GM23338 (cell line): ENCODE measurements at regions not wholly inside any gene's neighbourhood (a gene's known extent, or its start where the extent isn't known, plus 50 kb on each side); places are given as distances from the start of the nearest gene placed in this dataset.

Experiments used
- ATAC-seq: fragments of 200-7000 bp; cut with Tn5 transposase; 3 replicates; pipeline ENCODE4 v1.9.1; 2020
- DNase-seq: peaks from one replicate; pipeline ENCODE4 v3.0.0-alpha.2; 2015; ENCODE audit warnings: low spot score
- H2AFZ ChIP-seq: fragments of 200-600 bp; sonication (generic); 2 replicates; pipeline ENCODE4 v1.8.0; 2016; ENCODE audit warnings: antibody characterized with exemption, mild to moderate bottlenecking, moderate library complexity
- H3F3A ChIP-seq: fragments of 200-600 bp; sonication (generic); replicated peaks from 2 replicates; pipeline ENCODE4 v1.8.0; 2017; ENCODE audit warnings: antibody characterized with exemption, mixed run types, low read depth
- H3K27ac ChIP-seq: fragments of 200-600 bp; sonication (generic); 2 replicates; pipeline ENCODE4 v1.6.1; 2016; ENCODE audit warnings: low read depth
- H3K27me3 ChIP-seq: fragments of 200-600 bp; sonication (generic); 2 replicates; pipeline ENCODE4 v1.8.0; 2016; ENCODE audit warnings: mild to moderate bottlenecking, mixed run types, moderate library complexity; ENCODE audit not compliant: insufficient read depth
- H3K36me3 ChIP-seq: fragments of 200-600 bp; sonication (generic); 2 replicates; pipeline ENCODE4 v1.8.0; 2016; ENCODE audit warnings: mild to moderate bottlenecking; ENCODE audit not compliant: insufficient read depth
- H3K4me1 ChIP-seq: fragments of 200-600 bp; sonication (generic); 2 replicates; pipeline ENCODE4 v1.8.0; 2016; ENCODE audit warnings: mild to moderate bottlenecking, moderate library complexity; ENCODE audit not compliant: insufficient read depth
- H3K4me2 ChIP-seq: fragments of 200-600 bp; sonication (generic); 2 replicates; pipeline ENCODE4 v1.7.1; 2017; ENCODE audit warnings: mixed run types
- H3K4me3 ChIP-seq: fragments of 200-600 bp; sonication (generic); 2 replicates; pipeline ENCODE4 v1.6.1; 2016; ENCODE audit warnings: mixed run types
- H3K79me2 ChIP-seq: fragments of 200-600 bp; sonication (generic); replicated peaks from 2 replicates; pipeline ENCODE4 v1.8.0; 2017; ENCODE audit warnings: mild to moderate bottlenecking; ENCODE audit not compliant: insufficient read depth
- H3K9me2 ChIP-seq: fragments of 200-600 bp; sonication (generic); 2 replicates; pipeline ENCODE4 v1.8.0; 2017; ENCODE audit not compliant: insufficient read depth
- H4K20me1 ChIP-seq: fragments of 200-600 bp; sonication (generic); replicated peaks from 2 replicates; pipeline ENCODE4 v1.8.0; 2017; ENCODE audit warnings: mild to moderate bottlenecking; ENCODE audit not compliant: insufficient read depth
- H3K27ac Mint-ChIP-seq: 2 replicates; pipeline ENCODE4 v1.8.0; 2020; ENCODE audit warnings: inconsistent platforms, mild to moderate bottlenecking, moderate library complexity, mixed read lengths
- H3K27me3 Mint-ChIP-seq: 3 replicates; pipeline ENCODE4 v1.8.0; 2022; ENCODE audit warnings: low read depth, mild to moderate bottlenecking, moderate library complexity, mixed read lengths, inconsistent platforms; ENCODE audit not compliant: insufficient read depth, poor library complexity
- H3K36me3 Mint-ChIP-seq: 3 replicates; pipeline ENCODE4 v1.8.0; 2021; ENCODE audit warnings: low read depth, mild to moderate bottlenecking, inconsistent platforms, moderate library complexity, mixed read lengths
- H3K4me1 Mint-ChIP-seq: 3 replicates; pipeline ENCODE4 v1.8.0; 2020; ENCODE audit warnings: mild to moderate bottlenecking, inconsistent platforms, mixed read lengths
- H3K4me3 Mint-ChIP-seq: 3 replicates; pipeline ENCODE4 v1.8.0; 2021; ENCODE audit warnings: moderate library complexity, mild to moderate bottlenecking, inconsistent platforms, mixed read lengths
- H3K9me3 Mint-ChIP-seq: 3 replicates; pipeline ENCODE4 v1.8.0; 2020; ENCODE audit warnings: moderate library complexity, mild to moderate bottlenecking, inconsistent platforms, mixed read lengths
- CREB1 ChIP-seq: fragments of 250-450 bp; sonication (Bioruptor Pico); IDR thresholded peaks from 2 replicates; pipeline ENCODE4 v1.5.0; 2020; ENCODE audit warnings: low read depth, mild to moderate bottlenecking, moderate library complexity
- CTCF ChIP-seq, 2 experiments: fragments of 200-600 bp in 1 of 2; sonication (generic) in 1 of 2; conservative IDR thresholded peaks; 2 replicates each; pipeline versions ENCODE4 v1.5.1 to v1.6.1; 2016 to 2017; ENCODE audit warnings: antibody characterized with exemption in 2 of 2, low read depth in 2 of 2, mild to moderate bottlenecking in 2 of 2, moderate library complexity in 1 of 2
- EZH2 ChIP-seq: fragments of 200-600 bp; sonication (generic); IDR thresholded peaks from one replicate; pipeline ENCODE4 v1.8.0; 2017; ENCODE audit warnings: antibody characterized with exemption, mild to moderate bottlenecking, low read depth; ENCODE audit not compliant: unreplicated experiment
- JUNB ChIP-seq: IDR thresholded peaks from one replicate; pipeline ENCODE4 v1.6.1; 2016; ENCODE audit warnings: antibody characterized with exemption; ENCODE audit not compliant: unreplicated experiment
- REST ChIP-seq: IDR thresholded peaks from one replicate; pipeline ENCODE4 v1.6.1; 2018; ENCODE audit warnings: antibody characterized with exemption; ENCODE audit not compliant: unreplicated experiment
- ZNF331 ChIP-seq: fragments of 250-450 bp; sonication (Bioruptor Pico); IDR thresholded peaks from 2 replicates; pipeline ENCODE4 v1.5.0; 2020; ENCODE audit warnings: low read depth, mild to moderate bottlenecking, moderate library complexity

- DNase-seq (peak; percentile 9), ATAC-seq (no peak)
- Histone ChIP-seq H3K27me3 (no peaks in the 10 kb centered on the region), H3K4me3 (no peak overlapping the region), H3K9me2 (no peaks in the 10 kb centered on the region), H3F3A (no peaks in the 10 kb centered on the region), H3K4me2 (0 out of 2 replicates have a peak overlapping the region, but pooled peaks have one; percentile 2), H4K20me1 (no peaks in the 10 kb centered on the region), H2AFZ (peak overlapping the region; percentile 60; the same call in 1 of the 2 replicates), H3K79me2 (no peaks in the 10 kb centered on the region), H3K4me1 (peaks cover 25% of the 10 kb centered on the region), H3K36me3 (no peaks in the 10 kb centered on the region), H3K27ac (no peak overlapping the region)
- Mint-ChIP-seq H3K4me1 (peaks cover 39% of the 10 kb centered on the region), H3K9me3 (no peaks in the 10 kb centered on the region; the same call in 2 of the 3 replicates), H3K4me3 (no peak overlapping the region), H3K27me3 (peaks cover 9% of the 10 kb centered on the region), H3K36me3 (no peaks in the 10 kb centered on the region), H3K27ac (no peak overlapping the region)
- TF ChIP-seq EZH2: no peak
- no peak for TF ChIP-seq JUNB
- no peak for TF ChIP-seq CREB1 (CRISPR knock-in tag)
- TF ChIP-seq REST: no peak
Observed at GRCh38 chr6:137416376-137417109, 77.7 kb downstream of the OLIG3 start.

GRCh38 chr6:137415834-137416190 lies 78.4 kb downstream of the OLIG3 start:
- Mint-ChIP-seq H3K9me3 (no peaks in the 10 kb centered on the region; the same call in 2 of the 3 replicates), H3K4me3 (peak overlapping the region; percentile 74), H3K27me3 (peaks cover 8% of the 10 kb centered on the region), H3K36me3 (no peaks in the 10 kb centered on the region), H3K4me1 (peaks cover 39% of the 10 kb centered on the region), H3K27ac (peak overlapping the region; percentile 25; the same call in 1 of the 2 replicates)
- H3K4me3 ChIP-seq: peak overlapping the region; percentile 50; the same call in 1 of the 2 replicates
- peaks cover 25% of the 10 kb centered on the region for H3K4me1 ChIP-seq
- no peaks in the 10 kb centered on the region for H3K9me2 ChIP-seq
- no peaks in the 10 kb centered on the region for H3K36me3 ChIP-seq
- H3F3A ChIP-seq: no peaks in the 10 kb centered on the region
- no peaks in the 10 kb centered on the region for H4K20me1 ChIP-seq
- TF ChIP-seq REST: no peak
- no peak for TF ChIP-seq ZNF331 (CRISPR knock-in tag)
- TF ChIP-seq CREB1 (CRISPR knock-in tag): no peak
- no peak for TF ChIP-seq CTCF (conservative IDR thresholded peaks at IDR 0.05; ENCODE audit: low read depth in 2 of 2)
- no peak for TF ChIP-seq JUNB
- no peaks in the 10 kb centered on the region for H3K27me3 ChIP-seq
- ATAC-seq (no peak), DNase-seq (no peak)
- H3K79me2 ChIP-seq: no peaks in the 10 kb centered on the region
- H3K27ac ChIP-seq: no peak overlapping the region
- no peak overlapping the region for H3K4me2 ChIP-seq
- no peak overlapping the region for H2AFZ ChIP-seq
